HL-60 (cell line): ENCODE measurements at regions not wholly inside any gene's neighbourhood (a gene's known extent, or its start where the extent isn't known, plus 50 kb on each side); places are given as distances from the start of the nearest gene placed in this dataset.

Experiments
- DNase-seq, 2 experiments: peaks; one replicate each; pipeline ENCODE4 v3.0.0-alpha.2; 2010 to 2020; ENCODE audit warnings: low read depth in 1 of 2, low spot score in 1 of 2
- H3K27ac ChIP-seq: fragments of 250-450 bp; sonication (Bioruptor Pico); replicated peaks from 2 replicates; pipeline ENCODE4 v1.5.1; 2020; ENCODE audit warnings: mild to moderate bottlenecking, moderate library complexity
- H3K27me3 ChIP-seq: fragments of 250-450 bp; sonication (Bioruptor Pico); 2 replicates; pipeline ENCODE4 v1.5.1; 2021; ENCODE audit warnings: mild to moderate bottlenecking, moderate library complexity; ENCODE audit not compliant: insufficient read depth, poor library complexity, severe bottlenecking
- H3K4me3 ChIP-seq: replicated peaks from 2 replicates; pipeline ENCODE4 v1.5.1; 2011; ENCODE audit warnings: mild to moderate bottlenecking, control low read depth, low read length; ENCODE audit not compliant: insufficient read depth
- GABPA ChIP-seq: IDR thresholded peaks from 2 replicates; pipeline ENCODE4 v1.6.1; 2012; ENCODE audit warnings: low read depth
- POLR2AphosphoS5 ChIP-seq: IDR thresholded peaks from 2 replicates; pipeline ENCODE4 v1.6.1; 2012; ENCODE audit warnings: low read depth
- SPI1 ChIP-seq: IDR thresholded peaks from 2 replicates; pipeline ENCODE4 v1.6.1; 2012; ENCODE audit warnings: low read depth, mild to moderate bottlenecking, borderline replicate concordance
- TF ChIP-seq, protein P1 (sequence below): IDR thresholded peaks from one replicate; pipeline ENCODE4 v1.5.1; 2011; ENCODE audit warnings: low read length, control low read depth, inconsistent platforms; ENCODE audit not compliant: insufficient read depth
- TF ChIP-seq, protein P2 (sequence below): IDR thresholded peaks from 2 replicates; pipeline ENCODE4 v1.6.1; 2012; ENCODE audit warnings: low read depth; ENCODE audit not compliant: insufficient replicate concordance

DNA sequence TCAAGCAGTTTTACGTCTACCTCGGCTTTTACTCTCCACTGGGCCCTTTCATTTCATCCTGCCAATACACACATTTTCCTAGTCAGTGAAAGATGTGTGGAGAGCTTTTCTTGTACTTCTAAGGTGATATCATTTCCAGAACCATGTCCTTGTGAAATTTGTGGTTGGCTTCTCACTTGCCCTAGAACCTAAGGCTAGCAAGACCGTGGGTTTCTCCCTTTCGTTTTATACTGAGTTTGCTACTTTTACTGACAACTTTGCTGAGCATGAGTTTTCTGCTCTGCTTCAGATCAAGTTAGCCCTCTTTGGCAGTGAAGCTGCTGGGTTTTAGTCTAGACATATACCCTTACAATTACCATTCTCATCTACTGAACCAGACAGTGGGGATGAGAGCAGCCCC lies 95.7 kb upstream of the FRMPD4 start:
- Histone ChIP-seq H3K27ac (no peak overlapping the region), H3K27me3 (no peaks in the 10 kb centered on the region), H3K4me3 (no peak overlapping the region)
- no peak for DNase-seq
- TF ChIP-seq, protein P1, sequence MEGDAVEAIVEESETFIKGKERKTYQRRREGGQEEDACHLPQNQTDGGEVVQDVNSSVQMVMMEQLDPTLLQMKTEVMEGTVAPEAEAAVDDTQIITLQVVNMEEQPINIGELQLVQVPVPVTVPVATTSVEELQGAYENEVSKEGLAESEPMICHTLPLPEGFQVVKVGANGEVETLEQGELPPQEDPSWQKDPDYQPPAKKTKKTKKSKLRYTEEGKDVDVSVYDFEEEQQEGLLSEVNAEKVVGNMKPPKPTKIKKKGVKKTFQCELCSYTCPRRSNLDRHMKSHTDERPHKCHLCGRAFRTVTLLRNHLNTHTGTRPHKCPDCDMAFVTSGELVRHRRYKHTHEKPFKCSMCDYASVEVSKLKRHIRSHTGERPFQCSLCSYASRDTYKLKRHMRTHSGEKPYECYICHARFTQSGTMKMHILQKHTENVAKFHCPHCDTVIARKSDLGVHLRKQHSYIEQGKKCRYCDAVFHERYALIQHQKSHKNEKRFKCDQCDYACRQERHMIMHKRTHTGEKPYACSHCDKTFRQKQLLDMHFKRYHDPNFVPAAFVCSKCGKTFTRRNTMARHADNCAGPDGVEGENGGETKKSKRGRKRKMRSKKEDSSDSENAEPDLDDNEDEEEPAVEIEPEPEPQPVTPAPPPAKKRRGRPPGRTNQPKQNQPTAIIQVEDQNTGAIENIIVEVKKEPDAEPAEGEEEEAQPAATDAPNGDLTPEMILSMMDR = no peak
- TF ChIP-seq GABPA (no peak), SPI1 (no peak), POLR2AphosphoS5 (no peak)
- TF ChIP-seq, protein P2, sequence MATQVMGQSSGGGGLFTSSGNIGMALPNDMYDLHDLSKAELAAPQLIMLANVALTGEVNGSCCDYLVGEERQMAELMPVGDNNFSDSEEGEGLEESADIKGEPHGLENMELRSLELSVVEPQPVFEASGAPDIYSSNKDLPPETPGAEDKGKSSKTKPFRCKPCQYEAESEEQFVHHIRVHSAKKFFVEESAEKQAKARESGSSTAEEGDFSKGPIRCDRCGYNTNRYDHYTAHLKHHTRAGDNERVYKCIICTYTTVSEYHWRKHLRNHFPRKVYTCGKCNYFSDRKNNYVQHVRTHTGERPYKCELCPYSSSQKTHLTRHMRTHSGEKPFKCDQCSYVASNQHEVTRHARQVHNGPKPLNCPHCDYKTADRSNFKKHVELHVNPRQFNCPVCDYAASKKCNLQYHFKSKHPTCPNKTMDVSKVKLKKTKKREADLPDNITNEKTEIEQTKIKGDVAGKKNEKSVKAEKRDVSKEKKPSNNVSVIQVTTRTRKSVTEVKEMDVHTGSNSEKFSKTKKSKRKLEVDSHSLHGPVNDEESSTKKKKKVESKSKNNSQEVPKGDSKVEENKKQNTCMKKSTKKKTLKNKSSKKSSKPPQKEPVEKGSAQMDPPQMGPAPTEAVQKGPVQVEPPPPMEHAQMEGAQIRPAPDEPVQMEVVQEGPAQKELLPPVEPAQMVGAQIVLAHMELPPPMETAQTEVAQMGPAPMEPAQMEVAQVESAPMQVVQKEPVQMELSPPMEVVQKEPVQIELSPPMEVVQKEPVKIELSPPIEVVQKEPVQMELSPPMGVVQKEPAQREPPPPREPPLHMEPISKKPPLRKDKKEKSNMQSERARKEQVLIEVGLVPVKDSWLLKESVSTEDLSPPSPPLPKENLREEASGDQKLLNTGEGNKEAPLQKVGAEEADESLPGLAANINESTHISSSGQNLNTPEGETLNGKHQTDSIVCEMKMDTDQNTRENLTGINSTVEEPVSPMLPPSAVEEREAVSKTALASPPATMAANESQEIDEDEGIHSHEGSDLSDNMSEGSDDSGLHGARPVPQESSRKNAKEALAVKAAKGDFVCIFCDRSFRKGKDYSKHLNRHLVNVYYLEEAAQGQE = no peak

DNA sequence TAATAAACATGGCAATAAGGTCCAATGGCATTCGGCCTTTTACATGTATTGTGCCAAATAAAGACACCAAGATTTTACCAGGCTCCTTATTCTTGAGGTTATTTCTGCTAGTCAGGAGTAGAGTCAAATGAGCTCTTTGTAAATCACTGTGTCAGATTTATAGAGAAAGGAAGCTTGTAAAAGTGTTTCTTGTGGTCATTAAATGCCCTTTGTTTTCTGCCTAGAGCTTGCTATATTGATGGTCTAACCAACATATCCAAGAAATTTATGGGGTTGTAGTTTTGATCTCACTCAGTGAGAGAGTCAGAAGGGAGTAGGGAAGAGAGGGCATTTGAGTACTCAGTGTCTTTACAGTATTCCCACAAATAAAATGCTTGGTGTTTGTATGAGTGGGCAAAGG lies 86.2 kb upstream of the FRMPD4 start:
- no peak overlapping the region for H3K4me3 ChIP-seq
- H3K27ac ChIP-seq = no peak overlapping the region
- TF ChIP-seq, protein P2 = no peak
- no peak for TF ChIP-seq GABPA
- TF ChIP-seq, protein P1 = no peak
- TF ChIP-seq POLR2AphosphoS5 = no peak
- no peak for TF ChIP-seq SPI1
- no peaks in the 10 kb centered on the region for H3K27me3 ChIP-seq
- no peak for DNase-seq

DNA sequence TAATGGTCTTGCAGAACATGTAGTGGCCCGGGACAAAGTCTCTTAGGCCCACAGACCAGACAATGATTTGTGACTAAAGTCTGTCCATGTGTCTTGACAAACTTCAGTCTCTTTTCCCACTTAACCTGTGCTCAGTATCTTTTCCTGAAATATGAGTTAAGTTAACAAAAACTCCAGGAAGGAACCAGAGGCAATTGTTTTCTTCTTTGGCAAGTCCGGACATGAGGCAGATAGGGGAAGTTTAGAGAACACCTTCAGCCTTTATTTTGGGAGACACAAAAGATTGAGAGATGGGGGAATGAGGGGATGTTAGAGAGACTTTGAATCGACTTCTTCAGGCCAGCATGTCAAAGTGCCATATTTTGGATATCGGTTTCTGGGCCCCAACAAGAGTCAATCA lies 80.2 kb upstream of the FRMPD4 start:
- no peak for TF ChIP-seq SPI1
- TF ChIP-seq, protein P2 = no peak
- TF ChIP-seq GABPA = no peak
- TF ChIP-seq, protein P1 = no peak
- no peak overlapping the region for H3K27ac ChIP-seq
- no peak overlapping the region for H3K4me3 ChIP-seq
- no peak for DNase-seq
- no peaks in the 10 kb centered on the region for H3K27me3 ChIP-seq
